ENCODE measurements at regions not wholly inside any gene's neighbourhood (a gene's known extent, or its start where the extent isn't known, plus 50 kb on each side); places are given as distances from the start of the nearest gene placed in this dataset.

DNA sequence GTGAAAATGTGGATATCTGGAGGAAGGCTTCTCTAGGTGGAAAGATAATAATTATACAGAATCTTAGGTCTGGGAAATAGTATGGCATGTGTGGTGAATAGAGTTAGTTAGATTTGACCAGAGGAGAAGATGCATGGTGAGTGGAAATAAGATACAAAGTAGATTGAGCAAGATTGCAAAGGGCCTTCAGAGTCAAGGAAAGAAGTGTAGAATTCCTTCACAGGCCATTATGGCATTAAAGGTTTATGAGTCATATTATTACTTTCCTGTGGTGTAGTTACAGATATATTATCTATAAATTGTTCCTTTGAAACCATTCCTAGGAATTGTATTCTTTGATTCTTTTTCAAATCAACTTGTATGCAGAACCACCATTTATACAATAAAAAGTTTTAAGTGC lies 660.3 kb downstream of the SI start:
- H3K27me3 ChIP-seq (ENCODE audit: insufficient read depth, low read length, poor library complexity): no peaks in the 10 kb centered on the region
- H3K4me2 ChIP-seq (ENCODE audit: low read length): no peak overlapping the region
- no peak overlapping the region for H3K9ac ChIP-seq (ENCODE audit: low read length)
- no peak overlapping the region for H4K5ac ChIP-seq (ENCODE audit: low read length)
- no peak for DNase-seq
- H3K56ac ChIP-seq (ENCODE audit: low read length): no peak overlapping the region
- H3K23ac ChIP-seq (ENCODE audit: low read length): no peak overlapping the region
- H4K8ac ChIP-seq (ENCODE audit: low read depth, low read length): no peak overlapping the region
- H2BK15ac ChIP-seq (replicated peaks; ENCODE audit: low read depth): no peak overlapping the region
- no peak overlapping the region for H3K27ac ChIP-seq (ENCODE audit: low read depth, low read length)
- no peak overlapping the region for H3K4me3 ChIP-seq (ENCODE audit: low read length)
- H3K36me3 ChIP-seq (ENCODE audit: control insufficient read depth, insufficient read depth, low read length): no peaks in the 10 kb centered on the region
- H3K18ac ChIP-seq (ENCODE audit: low read length): no peak overlapping the region
- no peaks in the 10 kb centered on the region for H3K79me1 ChIP-seq (ENCODE audit: low read length)
- H3K79me2 ChIP-seq (ENCODE audit: control insufficient read depth, insufficient read depth, low read length): no peaks in the 10 kb centered on the region
- H3K4ac ChIP-seq (ENCODE audit: low read depth, low read length): no peak overlapping the region
- no peak overlapping the region for H2AK5ac ChIP-seq (ENCODE audit: low read length)
- H3K4me1 ChIP-seq (ENCODE audit: control insufficient read depth, low read depth, low read length): no peaks in the 10 kb centered on the region
- no peak overlapping the region for H2BK120ac ChIP-seq (ENCODE audit: low read depth, low read length)
- no peak overlapping the region for H2BK5ac ChIP-seq (ENCODE audit: low read length)

DNA sequence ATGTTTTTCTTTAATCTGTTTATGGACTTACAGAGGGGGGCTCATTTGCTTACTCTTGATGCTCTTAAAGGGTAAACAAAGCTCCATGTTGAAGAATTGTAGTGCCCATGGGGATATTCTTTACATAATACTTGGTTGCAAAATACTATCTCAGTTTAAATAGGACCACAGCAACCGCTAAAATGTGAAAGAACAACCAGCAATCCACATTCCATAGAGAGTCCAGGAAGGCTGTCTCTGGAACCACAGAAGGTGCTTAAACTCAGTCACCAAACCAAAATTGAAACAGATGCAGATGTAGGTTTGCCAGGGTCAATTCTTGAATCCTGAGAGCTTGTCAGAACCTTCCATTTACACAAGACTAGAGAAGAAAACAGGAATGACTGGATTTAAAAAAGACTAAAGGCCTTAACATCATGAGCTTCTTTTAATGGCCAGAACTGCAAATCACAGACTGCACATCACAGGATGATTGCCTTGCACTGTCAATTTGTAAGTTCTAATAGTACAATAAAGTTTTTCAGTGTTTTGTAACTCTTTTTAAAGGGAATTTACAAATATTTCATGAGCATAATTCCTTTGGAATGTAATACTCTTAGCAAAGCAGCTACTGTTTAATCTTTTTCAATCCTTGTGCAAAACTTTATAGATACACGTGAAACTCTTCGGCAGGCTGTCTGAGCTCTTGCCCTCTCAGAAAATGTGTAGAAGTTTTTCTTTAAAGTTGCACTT lies 661.6 kb downstream of the SI start:
- no peak overlapping the region for H3K4me3 ChIP-seq (ENCODE audit: low read length)
- H2BK120ac ChIP-seq (ENCODE audit: low read depth, low read length): no peak overlapping the region
- no peaks in the 10 kb centered on the region for H3K79me1 ChIP-seq (ENCODE audit: low read length)
- no peak overlapping the region for H3K9ac ChIP-seq (ENCODE audit: low read length)
- H4K8ac ChIP-seq (ENCODE audit: low read depth, low read length): no peak overlapping the region
- no peaks in the 10 kb centered on the region for H3K27me3 ChIP-seq (ENCODE audit: insufficient read depth, low read length, poor library complexity)
- WGBS (ENCODE audit: extremely low coverage, insufficient coverage, low lambda C conversion rate): no CpG with 5 or more reads among the region's 3 CpGs
- H2BK15ac ChIP-seq (replicated peaks; ENCODE audit: low read depth): no peak overlapping the region
- no peaks in the 10 kb centered on the region for H3K79me2 ChIP-seq (ENCODE audit: control insufficient read depth, insufficient read depth, low read length)
- no peaks in the 10 kb centered on the region for H3K4me1 ChIP-seq (ENCODE audit: control insufficient read depth, low read depth, low read length)
- no peak for DNase-seq
- no peak overlapping the region for H4K5ac ChIP-seq (ENCODE audit: low read length)
- H3K56ac ChIP-seq (ENCODE audit: low read length): no peak overlapping the region
- H3K4me2 ChIP-seq (ENCODE audit: low read length): no peak overlapping the region
- no peaks in the 10 kb centered on the region for H3K36me3 ChIP-seq (ENCODE audit: control insufficient read depth, insufficient read depth, low read length)
- H2AK5ac ChIP-seq (ENCODE audit: low read length): no peak overlapping the region
- H3K18ac ChIP-seq (ENCODE audit: low read length): no peak overlapping the region
- no peak overlapping the region for H3K23ac ChIP-seq (ENCODE audit: low read length)
- no peak overlapping the region for H3K27ac ChIP-seq (ENCODE audit: low read depth, low read length)
- H3K4ac ChIP-seq (ENCODE audit: low read depth, low read length): no peak overlapping the region
- no peak overlapping the region for H2BK5ac ChIP-seq (ENCODE audit: low read length)

DNA sequence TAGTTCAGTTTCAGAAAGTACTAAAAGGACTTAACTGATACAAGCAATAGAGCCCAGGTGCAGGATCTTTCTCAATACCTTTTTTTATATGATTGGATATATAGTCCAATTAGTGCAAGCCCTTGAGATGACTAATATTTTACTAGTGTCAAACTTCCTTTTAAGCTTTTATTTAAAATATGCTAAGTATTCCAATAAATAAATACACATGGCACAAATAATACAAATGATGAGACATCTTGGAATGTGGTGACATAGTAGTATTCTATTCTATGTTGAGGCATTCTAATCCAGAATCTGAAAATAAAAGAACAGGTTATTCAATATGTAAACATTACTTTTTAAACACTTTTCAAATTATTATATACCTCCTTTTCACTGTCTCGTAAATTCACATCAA lies 670.0 kb downstream of the SI start:
- 100% methylated on average over 1 of the region's 1 CpG for WGBS (ENCODE audit: extremely low coverage, insufficient coverage, low lambda C conversion rate)
- no peaks in the 10 kb centered on the region for H3K79me1 ChIP-seq (ENCODE audit: low read length)
- no peaks in the 10 kb centered on the region for H3K27me3 ChIP-seq (ENCODE audit: insufficient read depth, low read length, poor library complexity)

DNA sequence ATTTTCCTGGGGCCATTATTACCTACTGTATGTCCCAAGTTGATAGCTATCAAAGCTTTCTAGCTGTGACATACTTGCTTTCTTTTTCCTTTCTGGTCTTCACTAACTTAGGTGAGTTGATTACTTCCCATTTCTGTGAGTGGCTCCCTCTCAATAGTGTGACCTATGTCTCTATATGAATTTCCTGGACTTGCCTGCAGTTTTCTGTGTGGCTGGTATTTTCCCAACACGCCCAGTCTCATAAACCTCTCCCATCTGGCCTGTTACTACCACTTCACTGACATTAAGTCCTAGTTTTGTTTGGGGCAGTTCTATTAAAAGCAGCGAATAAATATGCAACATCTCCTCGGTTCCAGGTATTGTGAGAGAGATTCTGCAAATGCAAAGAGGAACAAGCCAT lies 671.2 kb downstream of the SI start:
- H3K27me3 ChIP-seq (ENCODE audit: insufficient read depth, low read length, poor library complexity): no peaks in the 10 kb centered on the region
- H3K36me3 ChIP-seq (ENCODE audit: control insufficient read depth, insufficient read depth, low read length): no peaks in the 10 kb centered on the region
- H3K23ac ChIP-seq (ENCODE audit: low read length): no peak overlapping the region
- no peaks in the 10 kb centered on the region for H3K4me1 ChIP-seq (ENCODE audit: control insufficient read depth, low read depth, low read length)
- H3K56ac ChIP-seq (ENCODE audit: low read length): no peak overlapping the region
- H3K4me2 ChIP-seq (ENCODE audit: low read length): no peak overlapping the region
- no peak overlapping the region for H3K4ac ChIP-seq (ENCODE audit: low read depth, low read length)
- no peaks in the 10 kb centered on the region for H3K79me1 ChIP-seq (ENCODE audit: low read length)
- H2AK5ac ChIP-seq (ENCODE audit: low read length): no peak overlapping the region
- no peak overlapping the region for H4K8ac ChIP-seq (ENCODE audit: low read depth, low read length)
- DNase-seq: no peak
- no CpG with 5 or more reads among the region's 3 CpGs for WGBS (ENCODE audit: extremely low coverage, insufficient coverage, low lambda C conversion rate)
- no peak overlapping the region for H2BK5ac ChIP-seq (ENCODE audit: low read length)
- no peak overlapping the region for H3K18ac ChIP-seq (ENCODE audit: low read length)
- no peak overlapping the region for H3K9ac ChIP-seq (ENCODE audit: low read length)
- no peaks in the 10 kb centered on the region for H3K79me2 ChIP-seq (ENCODE audit: control insufficient read depth, insufficient read depth, low read length)
- H4K5ac ChIP-seq (ENCODE audit: low read length): no peak overlapping the region
- no peak overlapping the region for H2BK120ac ChIP-seq (ENCODE audit: low read depth, low read length)
- no peak overlapping the region for H3K4me3 ChIP-seq (ENCODE audit: low read length)
- no peak overlapping the region for H3K27ac ChIP-seq (ENCODE audit: low read depth, low read length)
- no peak overlapping the region for H2BK15ac ChIP-seq (replicated peaks; ENCODE audit: low read depth)

More for the DNA sequence above, 670.0 kb downstream of the SI start:
- Histone ChIP-seq H3K4me1 (ENCODE audit: control insufficient read depth, low read depth, low read length) (no peaks in the 10 kb centered on the region), H3K56ac (ENCODE audit: low read length) (no peak overlapping the region), H3K23ac (ENCODE audit: low read length) (no peak overlapping the region), H2BK120ac (ENCODE audit: low read depth, low read length) (no peak overlapping the region), H3K9ac (ENCODE audit: low read length) (no peak overlapping the region), H3K27ac (ENCODE audit: low read depth, low read length) (no peak overlapping the region), H2AK5ac (ENCODE audit: low read length) (no peak overlapping the region), H2BK15ac (replicated peaks; ENCODE audit: low read depth) (no peak overlapping the region), H3K4ac (ENCODE audit: low read depth, low read length) (no peak overlapping the region), H4K5ac (ENCODE audit: low read length) (no peak overlapping the region), H3K4me2 (ENCODE audit: low read length) (no peak overlapping the region), H2BK5ac (ENCODE audit: low read length) (no peak overlapping the region), H3K79me2 (ENCODE audit: control insufficient read depth, insufficient read depth, low read length) (no peaks in the 10 kb centered on the region), H3K18ac (ENCODE audit: low read length) (no peak overlapping the region), H4K8ac (ENCODE audit: low read depth, low read length) (no peak overlapping the region), H3K4me3 (ENCODE audit: low read length) (no peak overlapping the region), H3K36me3 (ENCODE audit: control insufficient read depth, insufficient read depth, low read length) (no peaks in the 10 kb centered on the region)
- no peak for DNase-seq

DNA sequence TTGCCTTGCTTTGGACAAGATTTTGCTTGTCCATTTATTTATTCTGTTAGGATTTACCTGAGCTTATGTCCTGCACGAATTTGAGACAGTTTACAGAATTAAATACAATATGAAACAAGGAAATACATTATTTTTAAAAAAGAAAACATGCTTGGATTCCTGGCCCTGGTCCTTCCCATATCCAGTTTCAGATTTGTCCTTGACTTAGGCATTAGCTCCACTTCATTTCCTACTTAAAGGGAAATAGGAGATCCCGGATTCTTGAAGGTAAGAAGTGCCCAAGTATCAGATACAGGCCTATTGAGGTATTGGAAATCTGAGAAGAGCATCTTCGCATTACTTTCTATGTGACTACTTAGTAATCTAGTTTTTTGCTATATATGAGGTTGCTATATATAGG lies 672.0 kb downstream of the SI start:
- no peak overlapping the region for H4K8ac ChIP-seq (ENCODE audit: low read depth, low read length)
- H3K36me3 ChIP-seq (ENCODE audit: control insufficient read depth, insufficient read depth, low read length): no peaks in the 10 kb centered on the region
- no peak overlapping the region for H2AK5ac ChIP-seq (ENCODE audit: low read length)
- H3K23ac ChIP-seq (ENCODE audit: low read length): no peak overlapping the region
- no peak overlapping the region for H3K4me3 ChIP-seq (ENCODE audit: low read length)
- no CpG with 5 or more reads among the region's 3 CpGs for WGBS (ENCODE audit: extremely low coverage, insufficient coverage, low lambda C conversion rate)
- H3K56ac ChIP-seq (ENCODE audit: low read length): no peak overlapping the region
- H3K9ac ChIP-seq (ENCODE audit: low read length): no peak overlapping the region
- no peak overlapping the region for H2BK5ac ChIP-seq (ENCODE audit: low read length)
- no peaks in the 10 kb centered on the region for H3K4me1 ChIP-seq (ENCODE audit: control insufficient read depth, low read depth, low read length)
- H2BK15ac ChIP-seq (replicated peaks; ENCODE audit: low read depth): no peak overlapping the region
- no peak overlapping the region for H4K5ac ChIP-seq (ENCODE audit: low read length)
- H3K79me2 ChIP-seq (ENCODE audit: control insufficient read depth, insufficient read depth, low read length): no peaks in the 10 kb centered on the region
- no peaks in the 10 kb centered on the region for H3K27me3 ChIP-seq (ENCODE audit: insufficient read depth, low read length, poor library complexity)
- no peak overlapping the region for H3K4me2 ChIP-seq (ENCODE audit: low read length)
- DNase-seq: no peak
- H3K18ac ChIP-seq (ENCODE audit: low read length): no peak overlapping the region
- H2BK120ac ChIP-seq (ENCODE audit: low read depth, low read length): no peak overlapping the region
- H3K4ac ChIP-seq (ENCODE audit: low read depth, low read length): no peak overlapping the region
- no peaks in the 10 kb centered on the region for H3K79me1 ChIP-seq (ENCODE audit: low read length)
- H3K27ac ChIP-seq (ENCODE audit: low read depth, low read length): no peak overlapping the region

DNA sequence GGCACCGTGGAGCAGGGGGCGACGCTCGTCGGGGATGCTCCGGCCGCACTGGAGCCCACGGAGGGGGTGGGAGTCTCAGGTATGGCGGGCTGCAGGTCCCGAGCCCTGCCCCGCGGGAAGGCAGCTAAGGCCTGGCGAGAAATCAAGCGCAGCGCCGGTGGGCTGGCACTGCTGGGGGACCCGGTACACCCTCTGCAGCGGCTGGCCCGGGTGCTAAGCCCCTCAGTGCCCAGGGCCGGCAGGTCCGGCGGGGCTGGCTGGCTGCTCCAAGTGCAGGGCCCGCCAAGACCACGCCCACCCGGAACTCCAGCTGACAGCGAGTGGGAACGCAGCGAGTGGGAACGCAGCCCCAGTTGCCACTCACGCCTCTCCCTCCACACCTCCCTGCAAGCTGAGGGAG lies 676.4 kb downstream of the SI start:
- Histone ChIP-seq H3K56ac (ENCODE audit: low read length) (no peak overlapping the region), H3K18ac (ENCODE audit: low read length) (no peak overlapping the region), H3K4me1 (ENCODE audit: control insufficient read depth, low read depth, low read length) (no peaks in the 10 kb centered on the region), H3K4me3 (ENCODE audit: low read length) (no peak overlapping the region), H3K79me1 (ENCODE audit: low read length) (no peaks in the 10 kb centered on the region), H2BK15ac (replicated peaks; ENCODE audit: low read depth) (no peak overlapping the region), H2BK5ac (ENCODE audit: low read length) (no peak overlapping the region), H2BK120ac (ENCODE audit: low read depth, low read length) (no peak overlapping the region), H3K23ac (ENCODE audit: low read length) (no peak overlapping the region), H3K79me2 (ENCODE audit: control insufficient read depth, insufficient read depth, low read length) (no peaks in the 10 kb centered on the region), H2AK5ac (ENCODE audit: low read length) (no peak overlapping the region), H3K27me3 (ENCODE audit: insufficient read depth, low read length, poor library complexity) (no peaks in the 10 kb centered on the region), H3K27ac (ENCODE audit: low read depth, low read length) (no peak overlapping the region), H4K5ac (ENCODE audit: low read length) (no peak overlapping the region), H3K4me2 (ENCODE audit: low read length) (no peak overlapping the region), H3K9ac (ENCODE audit: low read length) (no peak overlapping the region), H4K8ac (ENCODE audit: low read depth, low read length) (no peak overlapping the region), H3K36me3 (ENCODE audit: control insufficient read depth, insufficient read depth, low read length) (no peaks in the 10 kb centered on the region), H3K4ac (ENCODE audit: low read depth, low read length) (no peak overlapping the region)
- no CpG with 5 or more reads among the region's 30 CpGs for WGBS (ENCODE audit: extremely low coverage, insufficient coverage, low lambda C conversion rate)
- no peak for DNase-seq

Measured in mesendoderm (in vitro differentiated cells).